ENCODE measurements at regions not wholly inside any gene's neighbourhood (a gene's known extent, or its start where the extent isn't known, plus 50 kb on each side); places are given as distances from the start of the nearest gene placed in this dataset.
"Not testable (repeated sequence)": the region's sequence is repeated elsewhere in the genome, so short reads cannot be mapped to it uniquely, and the experiment has no call there.

DNA sequence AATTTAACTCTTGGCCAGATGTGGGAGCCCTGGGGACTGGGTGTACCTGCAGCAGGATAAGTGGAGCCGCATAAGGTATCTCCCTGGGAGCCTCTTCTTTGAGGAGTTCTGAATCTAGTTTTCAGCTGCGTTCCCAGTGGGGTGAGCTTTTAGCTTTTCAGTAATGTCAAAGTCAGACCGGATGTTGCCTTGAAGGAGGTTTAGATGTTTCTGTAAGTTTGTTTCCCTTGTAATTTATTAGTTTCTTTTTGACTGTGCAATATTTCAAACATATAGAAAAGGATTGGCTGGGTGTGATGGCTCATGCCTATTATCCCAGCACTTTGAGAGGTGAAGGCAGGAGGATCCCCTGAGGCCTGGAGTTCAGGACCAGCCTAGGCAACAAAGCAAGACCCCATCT, 98.6 kb upstream of the EEF2KMT start:
- no peak for DNase-seq (ENCODE audit: low read depth, low spot score)

GRCh38 chr16:5193861-5194260, 96.3 kb upstream of the EEF2KMT start:
- no peak for DNase-seq (ENCODE audit: low read depth, low spot score)
- H3K4me3 ChIP-seq (ENCODE audit: low read length) = no peak overlapping the region

More for the DNA sequence above, 98.6 kb upstream of the EEF2KMT start:
- no peak overlapping the region for H3K4me3 ChIP-seq (ENCODE audit: low read length)

DNA sequence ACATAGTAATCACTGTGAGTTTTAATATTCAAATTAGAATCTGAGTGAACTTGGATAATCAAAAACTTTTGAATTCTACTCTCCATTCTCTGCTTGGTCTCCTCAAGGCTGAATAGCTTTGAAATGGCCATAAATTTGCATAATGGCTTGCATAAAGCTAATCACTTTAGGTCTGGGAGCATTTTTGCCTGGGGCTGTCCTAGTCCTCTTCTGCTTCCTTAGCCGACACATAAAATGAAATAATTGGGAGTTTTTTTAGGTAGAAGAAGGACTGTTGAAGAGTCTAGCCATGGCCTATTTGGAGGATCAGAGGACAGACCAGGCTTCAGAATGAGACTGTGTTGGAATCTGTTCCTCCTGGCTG, 91.4 kb upstream of the EEF2KMT start:
- no peak overlapping the region for H3K4me3 ChIP-seq (ENCODE audit: low read length)
- no peak for DNase-seq (ENCODE audit: low read depth, low spot score)

GRCh38 chr16:5188318-5188988, 90.9 kb upstream of the EEF2KMT start:
- no peak overlapping the region for H3K4me3 ChIP-seq (ENCODE audit: low read length)
- DNase-seq (ENCODE audit: low read depth, low spot score) = no peak

DNA sequence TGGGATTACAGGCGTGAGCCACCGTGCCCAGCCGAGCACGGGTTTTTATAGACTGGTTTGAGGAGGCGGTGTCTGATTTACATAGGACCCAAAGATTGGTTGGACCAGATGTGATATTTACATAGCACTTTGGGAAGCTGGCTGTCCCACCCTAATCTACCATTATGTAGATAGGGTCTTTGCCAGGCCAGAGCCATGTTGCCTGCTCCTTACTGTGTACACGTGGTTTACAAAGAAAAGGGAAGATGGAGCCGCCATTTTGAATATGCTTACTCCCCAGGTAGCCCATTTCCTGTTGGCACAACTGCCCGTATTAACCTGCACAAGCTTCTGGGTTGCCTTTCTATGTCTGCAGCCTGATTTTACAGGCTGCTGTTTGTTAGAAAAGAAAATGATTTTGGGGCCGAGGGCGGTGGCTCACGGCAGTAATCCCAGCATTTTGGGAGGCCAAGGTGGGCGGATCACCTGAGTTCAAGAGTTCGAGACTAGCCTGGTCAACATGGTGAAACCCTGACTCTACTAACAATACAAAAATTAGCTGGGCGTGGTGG, 89.9 kb upstream of the EEF2KMT start:
- DNase-seq (ENCODE audit: low read depth, low spot score) = no peak
- no peak overlapping the region for H3K4me3 ChIP-seq (ENCODE audit: low read length)

DNA sequence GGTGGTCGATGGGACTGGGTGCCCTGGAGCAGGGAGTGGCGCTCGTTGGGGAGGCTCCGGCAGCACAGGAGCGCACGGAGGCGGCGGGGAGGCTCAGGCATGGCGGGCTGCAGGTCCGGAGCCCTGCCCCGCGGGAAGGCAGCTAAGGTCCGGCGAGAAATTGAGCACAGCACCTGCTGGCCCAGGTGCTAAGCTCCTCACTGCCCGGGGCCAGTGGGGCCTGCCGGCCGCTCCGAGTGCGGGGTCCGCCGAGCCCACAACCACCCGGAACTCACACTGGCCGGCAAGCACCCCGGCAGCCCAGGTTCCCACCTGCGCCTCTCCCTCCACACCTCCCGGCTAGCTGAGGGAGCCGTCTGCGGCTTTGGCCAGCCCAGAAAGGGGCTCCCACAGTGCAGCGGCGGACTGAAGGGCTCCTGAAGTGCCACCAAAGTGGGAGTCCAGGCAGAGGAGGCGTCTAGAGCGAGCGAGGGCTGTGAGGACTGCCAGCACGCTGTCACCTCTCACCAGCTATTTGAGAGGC, 88.8 kb upstream of the EEF2KMT start:
- H3K4me3 ChIP-seq (ENCODE audit: low read length) = no peak overlapping the region
- DNase-seq (ENCODE audit: low read depth, low spot score) = no peak

DNA sequence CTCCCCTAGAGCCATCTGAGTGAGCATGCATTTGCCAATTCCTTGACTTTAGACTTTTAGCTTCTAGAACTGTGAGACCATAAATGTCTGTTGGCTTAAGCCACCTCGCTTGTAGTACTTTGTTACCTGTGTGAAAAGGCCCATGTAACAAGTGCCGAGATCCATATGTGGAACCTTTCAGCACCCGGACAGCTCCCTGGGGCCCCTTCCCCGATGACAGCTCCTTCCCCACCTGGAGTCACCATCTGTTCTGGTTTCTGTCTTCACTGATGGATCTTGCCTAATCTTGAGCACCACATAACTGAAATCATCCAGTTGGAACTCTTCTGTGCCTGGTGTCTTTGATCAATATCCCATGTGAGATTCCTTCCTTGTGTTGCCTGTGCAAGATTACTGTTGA, 78.9 kb upstream of the EEF2KMT start:
- DNase-seq (ENCODE audit: low read depth, low spot score) = no peak
- H3K4me3 ChIP-seq (ENCODE audit: low read length) = no peak overlapping the region

DNA sequence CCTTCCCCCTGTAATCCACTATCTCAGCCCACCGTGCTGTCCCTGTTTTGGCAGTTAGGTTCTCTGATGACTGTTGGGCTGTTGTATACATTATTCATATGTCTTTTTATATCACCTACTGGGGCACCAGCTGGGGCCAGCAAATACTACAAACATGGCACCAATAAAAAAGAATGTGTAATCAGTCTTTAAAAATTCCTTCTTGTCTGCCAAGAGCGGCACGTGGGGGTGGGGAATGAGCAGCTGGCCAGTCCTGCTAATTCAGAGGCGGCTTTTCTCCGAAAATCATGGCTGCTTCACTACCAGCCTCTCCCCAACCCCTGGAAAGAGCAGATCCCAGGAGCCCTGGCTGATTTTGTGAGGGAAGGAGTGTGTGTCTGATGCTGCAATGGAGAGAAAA, 77.7 kb upstream of the EEF2KMT start:
- DNase-seq (ENCODE audit: low read depth, low spot score) = no peak
- no peak overlapping the region for H3K4me3 ChIP-seq (ENCODE audit: low read length)

GRCh38 chr16:5166486-5166885, 68.9 kb upstream of the EEF2KMT start:
- H3K4me3 ChIP-seq (ENCODE audit: low read length) = no peak overlapping the region
- no peak for DNase-seq (ENCODE audit: low read depth, low spot score)

DNA sequence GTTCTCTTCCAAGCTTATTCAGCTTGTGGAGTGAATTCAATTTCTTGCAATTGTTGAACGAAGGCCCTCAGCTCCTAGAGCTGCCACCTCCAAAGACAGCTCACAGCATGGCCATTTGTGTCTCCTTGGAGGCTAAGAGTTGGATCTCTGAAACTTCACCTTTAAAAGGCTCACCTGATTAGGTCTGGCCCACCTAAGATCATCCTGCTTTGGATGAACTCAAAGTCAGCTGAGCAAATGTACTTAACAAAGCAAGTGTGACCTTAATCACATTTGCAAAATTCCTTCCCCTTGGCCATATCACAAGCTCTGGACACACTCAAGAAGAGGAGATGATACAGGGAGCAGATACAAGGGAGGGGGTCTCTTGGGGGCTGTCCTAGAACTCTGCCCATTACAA, 67.8 kb upstream of the EEF2KMT start:
- not testable (repeated sequence) for H3K4me3 ChIP-seq (ENCODE audit: low read length); DNase-seq (ENCODE audit: low read depth, low spot score)

GRCh38 chr16:5162801-5163200, 65.2 kb upstream of the EEF2KMT start:
- H3K4me3 ChIP-seq (ENCODE audit: low read length); DNase-seq (ENCODE audit: low read depth, low spot score): not testable (repeated sequence)

- not testable (repeated sequence) for DNase-seq (ENCODE audit: low read depth, low spot score); H3K4me3 ChIP-seq (ENCODE audit: low read length)
These were observed 64.3 kb upstream of the EEF2KMT start for GRCh38 chr16:5161888-5162287.

- DNase-seq (ENCODE audit: low read depth, low spot score); H3K4me3 ChIP-seq (ENCODE audit: low read length): not testable (repeated sequence)
These were observed 62.4 kb upstream of the EEF2KMT start for GRCh38 chr16:5160010-5160409.

DNA sequence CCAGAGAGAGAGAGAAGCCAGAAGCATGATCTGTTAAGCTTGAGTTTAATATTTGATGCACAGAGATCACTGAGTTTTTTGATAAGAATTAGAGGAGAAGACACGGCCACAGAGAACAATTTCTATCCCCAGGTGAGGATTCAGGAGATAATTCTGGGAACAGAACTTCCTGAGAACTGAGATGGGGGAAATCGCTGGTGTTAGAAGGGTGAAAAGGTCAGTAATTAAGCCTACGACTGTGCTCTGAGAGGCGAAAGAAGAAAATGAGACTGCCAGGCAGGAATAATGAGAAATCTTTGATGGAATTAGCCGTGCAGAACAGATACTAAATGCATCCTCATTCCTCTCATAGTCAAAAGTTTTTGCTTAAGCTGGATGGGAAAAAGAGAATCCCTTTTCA, 61.9 kb upstream of the EEF2KMT start:
- not testable (repeated sequence) for DNase-seq (ENCODE audit: low read depth, low spot score); H3K4me3 ChIP-seq (ENCODE audit: low read length)

DNA sequence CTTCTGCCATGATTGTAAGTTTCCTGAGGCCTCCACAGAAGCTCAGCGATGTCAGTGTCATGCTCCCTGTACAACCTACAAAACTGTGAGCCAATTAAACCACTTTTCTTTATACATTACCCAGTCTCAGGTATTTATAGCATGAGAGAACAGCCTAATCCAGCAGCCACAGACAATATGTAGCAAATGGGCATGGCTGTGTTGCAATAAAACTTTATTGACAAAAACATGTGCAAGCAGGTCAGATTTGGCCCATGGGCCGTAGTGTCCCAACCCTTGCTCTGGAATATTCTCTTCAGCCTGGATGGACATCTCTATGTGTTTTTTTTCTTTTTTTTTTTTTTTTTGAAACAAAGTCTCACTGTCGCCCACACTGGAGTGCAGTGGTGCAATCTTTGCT, 60.9 kb upstream of the EEF2KMT start:
- no peak for DNase-seq (ENCODE audit: low read depth, low spot score)
- H3K4me3 ChIP-seq (ENCODE audit: low read length) = no peak overlapping the region

DNA sequence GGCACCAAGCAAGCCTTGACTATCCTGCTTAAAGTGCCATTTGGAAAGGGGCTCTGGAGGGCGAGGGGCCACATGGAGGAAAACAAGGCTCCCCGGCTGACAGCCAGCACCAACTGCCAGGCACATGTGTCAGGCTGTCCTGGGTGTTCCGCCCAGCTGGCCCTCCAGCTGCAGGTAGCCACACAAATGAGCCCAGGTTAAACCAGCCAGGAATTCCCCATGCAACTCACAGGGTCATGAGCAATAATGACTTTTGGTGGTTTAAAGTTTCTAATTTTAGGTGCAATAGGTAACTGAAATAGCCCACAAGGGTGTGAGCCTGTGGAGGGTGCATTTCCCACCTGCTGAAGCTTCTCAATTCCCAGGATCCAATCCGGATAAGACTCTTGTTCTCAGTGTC, 58.9 kb upstream of the EEF2KMT start:
- H3K4me3 ChIP-seq (ENCODE audit: low read length); DNase-seq (ENCODE audit: low read depth, low spot score): not testable (repeated sequence)

DNA sequence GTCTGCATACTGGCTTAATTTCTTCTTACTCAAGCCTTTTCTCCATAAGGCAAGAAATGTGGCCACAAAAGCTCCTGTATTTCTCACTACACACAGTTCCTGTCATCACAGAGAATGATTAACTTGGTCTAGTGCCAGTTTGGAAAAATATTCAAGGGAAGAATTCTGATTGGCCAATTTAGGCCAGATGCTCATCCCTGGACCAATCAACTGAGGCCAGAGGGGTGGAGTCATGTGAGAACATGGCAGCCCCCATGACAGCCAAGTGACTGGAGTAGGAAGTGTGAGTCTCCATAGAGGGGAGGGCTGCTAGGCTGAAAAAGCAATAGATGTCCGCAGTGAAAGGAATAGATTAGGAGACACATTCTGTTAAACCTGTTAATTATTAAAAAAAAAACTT, 56.4 kb upstream of the EEF2KMT start:
- peak; percentile 8 for DNase-seq (ENCODE audit: low read depth, low spot score)
- not testable (repeated sequence) for H3K4me3 ChIP-seq (ENCODE audit: low read length)

DNA sequence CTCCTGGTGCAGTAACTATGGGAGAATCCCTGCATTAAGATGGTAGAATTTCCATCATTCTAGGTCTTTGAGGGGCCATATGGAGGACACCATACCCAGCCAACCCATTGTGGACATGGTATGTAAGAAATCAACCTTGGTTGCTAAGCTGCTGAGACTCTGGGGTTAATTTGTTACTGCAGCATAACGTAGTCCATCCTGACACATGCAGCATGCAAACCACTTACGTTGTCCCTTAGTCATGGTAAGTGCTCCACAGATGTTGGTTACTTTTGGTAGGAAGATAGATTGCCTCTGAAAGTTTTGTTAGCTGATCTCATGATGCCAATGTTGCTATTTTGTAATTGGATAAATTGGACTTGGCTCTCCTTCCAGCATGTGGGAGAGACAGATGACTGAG, 53.8 kb upstream of the EEF2KMT start:
- not testable (repeated sequence) for DNase-seq (ENCODE audit: low read depth, low spot score); H3K4me3 ChIP-seq (ENCODE audit: low read length)

Data from Jurkat, Clone E6-1 (cell line).